NCI-H69 (cell line): ENCODE measurements at regions not wholly inside any gene's neighbourhood (a gene's known extent, or its start where the extent isn't known, plus 50 kb on each side); places are given as distances from the start of the nearest gene placed in this dataset.

Experiments
- DNase-seq: peaks from one replicate; lab custom pipeline; 2025; lab: John Stamatoyannopoulos, UW

DNA sequence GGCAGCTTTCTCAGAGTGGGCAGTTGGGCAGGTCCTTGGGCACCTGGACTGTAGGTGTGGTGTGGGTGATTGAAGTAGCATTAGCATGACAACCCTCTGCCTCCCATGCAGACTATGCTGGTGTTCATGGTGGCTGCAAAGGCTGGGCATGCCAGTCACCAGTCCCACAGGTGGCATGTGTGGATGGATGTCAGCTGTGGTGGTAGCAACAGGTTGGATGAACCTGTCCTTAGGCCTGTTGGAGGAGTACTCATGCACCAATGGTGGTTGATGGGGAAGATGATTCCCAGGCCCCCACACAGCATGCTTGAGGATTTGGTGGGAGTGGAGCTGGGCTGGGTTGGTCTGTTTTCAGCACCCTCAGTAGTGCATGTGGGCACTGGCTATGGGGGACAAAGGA is 251.1 kb downstream of the PAX1 start:
- DNase-seq: no peak

DNA sequence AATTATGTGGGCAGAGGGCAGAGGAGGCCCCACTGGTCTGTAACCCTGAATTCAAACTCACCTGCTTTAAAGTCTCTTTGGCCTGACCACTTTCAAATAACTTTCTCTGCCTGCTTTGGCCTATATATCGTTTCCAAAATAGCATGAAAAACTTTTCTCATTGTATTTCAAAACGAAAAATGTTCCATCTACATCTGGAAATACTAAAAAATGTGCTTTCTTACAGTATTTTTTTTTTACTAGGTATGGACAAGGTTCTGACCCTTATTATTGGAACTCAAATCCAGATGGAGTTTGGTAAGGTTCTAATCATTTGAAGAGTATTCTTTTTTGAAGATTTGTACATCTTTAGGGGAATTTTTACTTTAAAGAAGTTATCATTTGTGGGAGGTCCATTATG is 241.9 kb downstream of the PAX1 start:
- no peak for DNase-seq

DNA sequence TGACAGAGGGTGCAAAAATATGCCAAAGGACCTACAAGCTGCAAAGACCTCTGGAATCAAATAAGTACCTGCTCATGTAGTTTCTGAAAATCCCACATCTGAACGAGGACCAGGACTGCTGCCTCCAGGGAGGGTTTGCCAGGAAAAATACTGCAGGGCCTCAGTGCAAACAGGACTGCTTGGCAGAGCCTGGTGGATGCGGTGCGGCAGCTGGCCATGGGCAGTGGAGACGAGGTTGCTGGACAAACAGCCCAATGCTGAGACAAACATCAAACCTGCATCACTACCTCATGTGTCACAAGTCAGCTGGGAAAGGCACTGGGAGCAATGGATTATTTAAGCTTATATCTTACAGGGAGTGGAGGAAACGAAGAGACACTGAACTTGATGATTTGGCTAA is 238.8 kb downstream of the PAX1 start:
- DNase-seq: no peak

DNA sequence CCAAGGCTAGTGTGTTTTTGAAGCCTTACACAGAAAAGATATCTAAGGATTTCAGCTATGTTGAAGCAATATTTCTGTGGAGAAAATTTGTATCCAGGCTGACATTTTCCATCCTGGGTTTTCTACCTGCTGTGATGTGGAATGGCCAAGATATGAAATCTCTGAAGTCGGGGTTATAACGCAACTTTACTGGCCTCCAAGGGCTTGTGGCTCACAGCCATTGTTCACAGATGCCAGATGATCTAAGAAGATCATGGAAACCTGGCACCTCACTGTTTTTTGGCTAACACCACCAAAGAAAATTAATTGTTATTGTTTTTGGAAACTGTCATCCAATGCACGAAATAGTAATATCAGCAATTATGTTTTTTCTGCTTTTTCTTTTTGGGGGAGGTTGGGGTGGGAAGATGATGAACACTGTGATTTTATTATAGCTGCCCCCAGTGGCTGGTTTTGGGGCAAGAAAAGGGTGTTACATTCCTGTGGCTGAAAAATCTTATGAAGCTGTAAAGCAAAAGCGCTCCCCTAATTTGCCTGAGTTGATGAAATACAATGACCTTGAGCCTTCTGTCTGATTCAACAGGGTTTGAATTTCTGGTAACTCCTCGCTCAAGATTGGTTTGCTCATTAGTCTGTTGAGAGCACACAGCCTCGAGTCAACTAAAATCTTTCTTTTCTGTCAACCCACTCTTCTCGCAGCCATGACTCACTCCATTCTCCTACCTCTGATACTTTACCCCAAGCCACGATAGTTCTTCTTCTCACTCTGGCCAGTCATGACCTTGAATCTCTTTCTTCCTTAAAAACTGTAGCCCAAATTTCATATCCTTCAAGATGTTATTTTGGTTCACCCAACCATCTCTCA is 236.7 kb downstream of the PAX1 start:
- DNase-seq: no peak

DNA sequence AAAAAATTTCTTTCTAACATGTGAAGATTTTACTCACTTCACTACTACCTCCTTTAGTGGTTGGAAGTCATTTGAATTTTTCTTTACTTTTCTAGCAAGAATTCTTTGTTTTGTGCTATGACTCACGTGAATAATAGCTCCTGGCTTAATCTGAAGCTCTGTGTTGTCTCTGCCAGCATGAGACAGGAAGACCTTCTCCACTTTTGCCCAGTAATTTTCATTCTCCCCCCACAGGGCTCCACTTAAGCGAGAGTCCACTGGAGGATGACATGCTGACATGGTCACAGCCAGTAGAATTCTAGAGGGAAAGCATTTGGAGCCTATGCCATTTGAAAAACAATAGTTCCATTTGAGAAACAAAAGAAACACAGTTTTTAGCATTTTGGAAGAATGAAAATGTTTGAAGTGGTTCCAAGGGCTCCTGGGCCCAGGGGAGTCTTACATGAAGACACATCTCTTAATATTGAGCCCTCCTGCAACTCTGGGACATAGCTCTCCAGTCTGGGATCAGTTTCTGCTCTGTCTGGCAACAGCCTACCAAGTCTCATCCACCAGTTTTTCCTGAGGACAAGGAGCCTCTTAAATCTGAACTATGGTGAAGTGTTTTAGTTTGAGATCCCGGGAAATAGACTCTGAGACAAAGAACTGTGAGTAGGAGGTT is 231.4 kb downstream of the PAX1 start:
- DNase-seq: peak; percentile 98

DNA sequence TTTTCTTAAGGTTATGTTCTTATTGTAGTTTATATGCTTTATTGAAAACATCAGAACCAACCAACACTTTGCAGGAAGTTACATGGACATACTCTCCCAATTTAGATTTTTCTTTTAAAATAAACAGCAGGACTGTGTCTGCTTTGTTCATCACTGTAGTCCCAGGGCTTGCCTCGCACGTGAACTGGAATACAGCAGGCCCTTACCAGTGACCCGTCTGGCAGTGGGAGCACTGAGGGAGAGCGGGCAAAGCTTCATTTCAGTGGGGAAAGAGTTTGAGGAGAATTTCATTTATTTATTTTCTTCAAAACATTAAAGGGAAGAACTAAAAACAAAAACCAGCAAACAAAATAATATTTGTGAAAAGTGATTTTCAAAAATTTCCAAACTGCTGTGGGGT is 230.8 kb downstream of the PAX1 start:
- DNase-seq: peak; percentile 69

DNA sequence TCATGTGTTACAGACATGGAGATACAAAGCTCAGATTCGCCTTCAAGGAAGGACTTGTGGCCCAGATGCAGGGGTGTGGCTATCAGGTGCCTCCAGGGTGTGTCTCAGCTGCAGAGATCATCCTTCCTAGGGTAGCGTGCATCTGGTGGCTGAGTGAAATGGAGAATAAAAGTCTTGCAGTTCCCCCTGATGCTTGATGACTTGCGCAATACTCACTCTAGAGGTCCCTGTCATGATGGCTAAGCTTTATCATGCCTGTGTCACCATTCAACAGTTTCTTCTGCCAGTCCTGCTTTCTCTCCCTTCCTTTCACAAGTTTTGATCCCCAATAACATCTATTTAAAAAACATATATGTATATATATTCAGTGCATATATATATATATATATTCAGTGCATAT is 228.1 kb downstream of the PAX1 start:
- peak; percentile 68 for DNase-seq

DNA sequence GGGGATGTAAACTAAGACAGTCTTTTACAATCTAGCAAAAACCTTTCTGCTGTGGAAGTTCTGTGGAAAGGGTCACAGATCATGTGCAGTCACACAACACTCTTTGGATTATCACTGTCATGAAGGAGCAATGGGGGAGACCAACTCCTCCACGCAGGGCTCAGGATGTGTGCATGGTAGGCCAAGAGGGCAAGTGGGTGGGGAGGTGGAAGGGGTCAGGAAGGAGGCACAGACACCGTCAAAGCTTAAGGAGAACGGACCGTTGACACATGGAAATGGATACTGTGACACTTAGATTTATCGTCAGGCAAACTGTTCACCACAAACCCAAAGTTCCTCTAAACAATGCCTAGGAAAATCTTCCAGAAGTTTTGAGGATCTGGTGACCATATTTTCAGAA is 215.8 kb downstream of the PAX1 start:
- no peak for DNase-seq

DNA sequence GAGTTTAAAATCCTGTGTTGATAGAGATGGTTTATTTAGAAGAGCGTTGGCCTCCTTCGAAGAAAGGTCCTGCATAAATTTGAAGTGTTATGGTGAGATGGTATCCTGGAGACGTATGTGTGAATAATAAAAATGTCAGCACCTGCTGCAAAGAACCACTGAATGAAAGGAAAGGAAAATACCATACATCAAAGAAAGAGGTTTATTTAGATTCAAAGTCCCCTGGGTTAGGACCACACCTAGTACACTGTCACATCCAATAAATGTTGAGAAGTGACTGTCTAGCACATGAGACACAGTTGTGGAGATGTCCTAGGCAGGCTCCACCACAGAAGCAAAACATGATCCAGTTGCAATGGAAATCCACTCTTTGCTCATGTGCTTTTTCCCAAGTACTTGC is 214.7 kb downstream of the PAX1 start:
- no peak for DNase-seq

DNA sequence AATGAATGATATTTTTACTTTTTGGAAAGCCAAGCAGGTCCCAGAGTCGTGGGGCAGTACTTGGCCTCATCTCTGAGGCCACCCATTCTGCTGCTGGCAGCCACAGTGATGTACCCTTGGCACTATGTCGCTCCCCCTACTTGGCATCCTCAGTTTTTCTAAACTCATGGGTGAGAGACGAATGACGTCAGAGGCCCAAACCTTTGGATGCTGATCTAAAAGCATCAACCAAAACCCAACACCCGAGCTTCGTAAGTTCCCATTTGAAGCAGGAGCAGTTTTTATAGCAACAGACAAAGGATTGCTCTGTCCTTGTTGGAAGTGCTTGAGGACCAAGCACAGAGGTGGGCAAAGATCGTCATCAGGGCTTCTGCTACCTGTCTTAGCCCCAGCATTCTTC is 212.9 kb downstream of the PAX1 start:
- DNase-seq: no peak

DNA sequence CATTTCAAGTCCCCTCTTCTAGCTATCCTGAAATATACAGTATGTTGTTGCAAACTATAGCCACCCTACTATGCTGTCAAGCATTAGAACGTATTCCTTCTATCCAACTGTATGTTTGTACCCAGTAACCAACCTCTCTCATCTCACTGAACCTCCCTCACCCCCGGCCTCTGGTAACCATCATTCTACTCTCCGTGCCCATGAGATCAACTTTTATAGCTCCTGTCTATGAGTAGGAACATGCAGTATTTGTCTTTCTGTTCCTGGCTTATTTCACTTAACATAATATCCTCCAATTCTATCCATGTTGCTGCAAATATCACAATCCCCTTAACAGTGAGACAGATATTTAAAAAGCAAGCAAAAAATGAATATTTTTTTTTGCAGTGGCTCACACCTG is 196.9 kb downstream of the PAX1 start:
- DNase-seq: no peak

DNA sequence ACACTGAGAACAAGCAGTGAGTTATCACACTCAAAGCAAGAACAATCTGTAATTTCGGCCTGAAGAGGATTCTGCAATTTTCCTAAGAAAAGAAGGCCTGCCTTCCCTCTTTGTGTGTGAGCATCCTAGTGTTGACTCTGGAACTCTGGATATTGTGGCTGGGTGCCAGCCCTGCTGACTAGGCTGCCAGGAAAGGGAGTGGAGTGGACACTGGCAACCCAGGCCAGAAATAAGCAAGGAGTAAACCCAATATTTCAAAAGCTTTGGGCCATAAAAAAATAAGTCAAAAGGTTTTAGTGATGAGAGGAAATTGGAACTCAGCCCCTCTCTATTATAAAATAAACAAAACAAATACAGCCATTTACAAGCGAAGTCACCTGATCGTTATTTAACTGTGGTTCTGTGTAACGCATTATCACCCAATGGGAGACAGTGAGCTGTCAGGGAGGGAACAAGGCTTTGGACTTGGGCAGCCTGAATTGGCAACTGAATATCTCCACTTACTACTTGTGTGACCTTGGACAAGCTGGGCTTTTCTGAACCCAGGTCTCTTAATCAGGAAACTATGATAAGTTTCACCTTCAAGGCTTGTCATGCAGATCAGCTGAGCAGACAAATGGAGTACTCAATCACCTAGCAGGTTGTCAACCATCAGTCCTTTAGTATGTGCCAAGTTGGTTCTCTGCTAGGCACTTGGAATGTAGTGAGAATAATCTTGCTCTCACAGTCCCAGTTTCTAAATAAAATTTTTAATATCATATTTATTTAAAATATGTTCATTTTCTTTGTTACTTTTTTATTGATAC is 196.2 kb downstream of the PAX1 start:
- peak; percentile 84 for DNase-seq

DNA sequence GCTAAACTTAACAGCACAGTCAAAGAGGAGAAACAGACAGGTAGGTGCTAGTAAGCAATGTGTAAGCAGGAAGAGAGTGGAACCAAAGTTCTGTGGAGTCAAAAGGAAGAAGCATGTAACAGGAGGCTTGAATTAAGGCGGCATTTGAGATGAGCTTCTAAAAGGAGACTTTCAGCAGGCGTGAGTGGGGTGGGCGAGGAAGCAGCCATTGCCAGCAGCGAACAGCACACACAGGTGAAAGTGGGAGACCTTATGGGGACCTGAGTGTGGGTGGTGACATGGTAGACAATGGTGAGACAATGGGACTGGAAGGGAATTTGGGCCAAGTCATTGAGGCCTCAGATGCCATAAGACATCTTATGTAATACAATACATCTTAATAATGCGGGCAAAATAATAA is 195.0 kb downstream of the PAX1 start:
- DNase-seq: no peak

DNA sequence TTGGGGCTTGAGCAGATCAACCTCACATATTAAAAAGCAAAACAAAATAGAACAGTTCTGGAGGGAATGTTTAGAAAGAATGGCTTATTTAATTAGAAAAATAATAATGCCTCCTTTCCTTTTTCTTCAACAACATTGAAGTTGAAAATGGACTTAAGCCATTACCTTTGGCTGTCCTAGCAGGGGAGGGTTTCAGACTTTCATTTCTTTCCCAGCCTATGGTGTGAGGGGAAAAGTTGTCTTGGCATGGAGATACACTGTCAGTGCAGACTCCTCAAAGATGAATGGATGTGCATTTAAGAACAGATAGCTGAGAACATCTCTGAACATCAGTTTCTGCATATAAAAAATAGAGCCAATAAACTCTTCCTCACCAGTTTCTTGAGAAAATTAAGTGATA is 169.5 kb downstream of the PAX1 start:
- DNase-seq: no peak

DNA sequence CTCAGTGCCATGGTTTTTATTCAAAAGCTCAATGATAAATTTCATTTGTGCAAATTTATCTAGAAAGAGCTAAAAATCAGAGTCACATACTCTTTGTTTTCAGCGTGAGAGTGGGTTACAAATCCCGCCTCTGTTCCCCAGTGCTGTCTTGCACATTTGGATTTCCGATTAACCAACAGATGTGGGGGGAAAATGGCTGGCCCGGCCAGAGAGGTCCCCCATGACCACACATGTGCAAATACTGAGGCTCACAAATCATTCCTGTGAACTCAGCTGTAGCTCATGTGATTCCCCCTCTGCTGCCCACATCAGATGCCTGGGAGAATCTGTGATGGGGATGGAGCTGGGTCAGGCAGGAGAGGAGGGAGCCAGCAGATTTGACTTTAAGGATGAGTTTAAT is 168.7 kb downstream of the PAX1 start:
- no peak for DNase-seq

DNA sequence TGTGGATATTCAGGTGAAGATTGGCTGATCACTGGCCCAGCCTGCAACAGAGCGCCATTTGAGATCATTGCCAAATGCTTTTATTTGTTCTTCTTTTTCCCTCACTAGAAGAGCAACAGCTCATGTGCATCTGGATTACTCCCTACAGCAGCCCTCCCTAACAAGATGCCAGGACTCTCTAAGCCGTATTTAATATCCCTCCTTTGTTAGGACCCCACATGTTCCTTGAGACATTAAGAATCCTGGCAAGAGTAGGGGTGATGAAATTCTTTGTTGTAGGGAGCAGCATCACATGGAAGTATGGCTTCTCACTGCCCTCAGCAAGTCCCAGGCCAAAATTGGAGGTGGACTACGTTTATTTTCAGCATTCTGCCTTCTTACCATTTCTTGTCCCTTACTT is 167.8 kb downstream of the PAX1 start:
- no peak for DNase-seq

DNA sequence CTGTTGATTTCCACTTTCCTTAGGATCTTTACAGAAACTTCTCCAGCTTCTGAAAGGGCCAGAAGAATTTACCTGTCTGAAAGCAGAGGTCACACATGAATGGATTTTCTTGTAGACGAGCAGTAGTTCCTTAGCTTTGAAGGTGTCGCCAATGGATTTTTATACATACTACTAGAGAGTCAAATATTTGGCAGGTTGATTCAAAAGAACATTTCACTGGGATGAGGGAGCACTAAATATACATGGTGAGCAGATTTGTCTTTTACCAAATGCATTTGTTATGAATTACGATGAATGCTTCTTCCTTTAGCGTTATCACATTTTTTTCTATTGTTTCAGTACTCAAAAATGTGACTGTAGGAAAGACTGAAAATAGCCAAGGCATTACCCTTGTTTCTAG is 162.3 kb downstream of the PAX1 start:
- DNase-seq: no peak

DNA sequence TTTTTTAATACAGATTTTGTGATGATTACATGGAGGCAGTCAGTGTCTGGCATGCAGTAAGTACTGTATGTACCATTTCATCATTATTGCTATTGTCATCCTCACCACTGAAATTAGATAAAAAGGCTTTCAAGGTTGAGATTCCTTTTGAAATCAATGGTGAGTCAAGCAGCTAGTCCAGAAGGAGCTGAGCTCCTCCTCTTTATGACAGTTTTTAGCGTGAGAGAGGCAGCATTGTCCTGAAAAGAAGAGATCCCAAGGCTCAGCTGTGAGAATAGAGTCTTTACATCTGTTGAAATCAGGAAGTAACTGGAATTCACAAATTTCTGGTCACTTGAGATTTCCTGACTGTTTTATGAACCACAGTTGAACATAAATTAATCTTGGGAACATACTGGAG is 161.9 kb downstream of the PAX1 start:
- no peak for DNase-seq

DNA sequence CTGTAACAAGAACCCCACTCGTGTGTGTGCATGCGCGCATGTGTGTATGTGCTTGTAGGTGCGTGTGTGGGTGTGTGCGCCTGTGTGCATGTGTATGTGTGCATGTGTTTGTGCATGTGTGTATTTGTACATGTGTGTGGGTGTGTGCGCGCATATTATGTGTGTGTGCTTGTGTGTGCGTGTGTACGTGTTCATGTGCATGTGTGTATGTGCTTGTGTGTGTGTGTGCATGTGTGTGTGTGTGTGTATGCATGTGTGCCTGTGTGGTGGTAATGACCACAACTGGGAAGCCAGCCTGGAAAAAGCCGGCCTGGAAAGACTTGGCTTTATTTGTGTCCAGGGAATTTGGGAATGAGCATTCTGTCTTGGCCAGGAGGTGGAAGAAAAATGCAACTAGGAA is 157.5 kb downstream of the PAX1 start:
- DNase-seq: no peak

DNA sequence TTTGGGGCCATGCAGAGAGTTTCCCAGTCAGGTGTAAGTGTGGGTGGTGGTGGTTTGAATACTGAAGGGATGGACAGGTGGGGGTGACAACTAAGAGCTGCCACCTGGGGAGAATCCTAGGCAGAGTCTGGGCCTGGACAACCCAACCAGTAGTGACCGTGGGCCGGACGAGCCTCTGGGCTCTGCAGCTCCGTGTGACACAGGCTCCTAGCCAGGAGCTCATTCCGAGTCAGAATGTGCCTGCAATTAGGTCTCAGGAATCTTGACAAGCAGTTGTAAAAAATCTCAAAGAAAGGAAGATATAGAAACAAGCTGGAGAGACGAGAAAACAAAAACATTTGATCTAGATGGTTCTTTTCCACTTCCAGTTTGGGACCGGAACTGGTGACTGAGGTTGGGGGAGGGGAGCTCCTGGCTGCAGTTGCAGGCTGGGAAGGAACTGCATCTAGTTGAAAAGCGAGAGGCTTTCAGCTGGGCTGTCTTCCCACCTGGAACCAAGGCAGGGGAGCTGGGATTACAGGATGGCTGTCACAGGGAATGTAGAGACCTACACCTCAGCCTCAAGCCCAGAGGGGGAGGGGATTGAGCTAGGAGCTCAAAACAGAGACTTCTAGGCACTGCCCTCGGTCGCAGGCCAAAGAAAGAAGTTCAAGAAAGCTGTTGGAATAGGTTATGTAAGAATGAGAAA is 156.9 kb downstream of the PAX1 start:
- DNase-seq: no peak

DNA sequence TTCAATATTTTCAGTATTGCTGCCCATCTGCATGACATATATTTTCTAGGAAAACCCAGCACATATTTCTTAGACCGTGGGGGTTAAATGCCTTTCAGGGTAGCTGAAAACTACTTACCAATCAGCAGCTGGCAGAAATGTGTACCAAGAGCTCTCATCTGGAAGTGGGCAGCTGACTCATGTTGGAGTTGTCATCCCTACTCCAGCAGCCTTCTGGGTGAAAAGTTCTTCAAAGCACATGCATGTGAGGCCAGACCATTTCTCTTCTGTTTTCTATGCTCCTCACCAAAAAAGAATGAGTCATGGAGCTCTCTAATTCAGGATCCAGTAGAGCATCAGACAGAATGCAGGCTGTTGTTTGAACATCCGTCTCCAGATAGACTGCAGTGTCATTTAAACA is 135.5 kb downstream of the PAX1 start:
- DNase-seq: no peak

DNA sequence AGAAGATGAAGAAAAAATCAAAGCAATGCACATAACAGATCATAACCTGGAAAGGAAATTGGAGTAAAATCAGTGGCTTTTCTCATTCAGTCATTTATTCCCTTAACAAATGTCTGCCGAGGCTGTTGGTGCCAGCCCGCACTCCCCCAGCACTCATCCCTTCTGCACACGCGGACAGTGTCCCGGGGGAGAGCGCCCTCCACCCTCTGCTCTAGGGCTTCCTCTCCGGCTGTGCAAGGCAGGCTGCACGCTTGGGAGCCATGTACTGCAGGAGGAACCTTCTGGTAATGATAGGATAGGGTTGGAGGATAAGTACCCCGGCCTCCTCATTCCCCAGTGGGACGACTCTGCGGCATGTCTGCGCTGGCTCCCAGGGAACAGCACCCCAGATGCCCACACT is 134.5 kb downstream of the PAX1 start:
- no peak for DNase-seq
